SK-N-MC (cell line): ENCODE measurements at regions not wholly inside any gene's neighbourhood (a gene's known extent, or its start where the extent isn't known, plus 50 kb on each side); places are given as distances from the start of the nearest gene placed in this dataset.

ENCODE experiments used
- EZH2 ChIP-seq: fragments of 200-600 bp; sonication (generic); IDR thresholded peaks from one replicate; pipeline ENCODE4 v1.6.1; 2017; ENCODE audit warnings: antibody characterized with exemption
- POLR2AphosphoS5 ChIP-seq: IDR thresholded peaks from 2 replicates; pipeline ENCODE4 v1.6.1; 2012; ENCODE audit warnings: mild to moderate bottlenecking, low read depth, low read length, borderline replicate concordance

- no peak for TF ChIP-seq EZH2
- no peak for TF ChIP-seq POLR2AphosphoS5
These were observed 670.5 kb upstream of the ATXN7L3B start for GRCh38 chr12:73867147-73867546.
